Osteoblast (primary cell): ENCODE measurements at regions not wholly inside any gene's neighbourhood (a gene's known extent, or its start where the extent isn't known, plus 50 kb on each side); places are given as distances from the start of the nearest gene placed in this dataset.

Experiments
- DNase-seq: peaks from one replicate; pipeline ENCODE4 v3.0.0; 2011; ENCODE audit warnings: low spot score, mixed read lengths; ENCODE audit not compliant: insufficient read length; ENCODE audit errors: missing footprints
- H2AFZ ChIP-seq: 2 replicates; pipeline ENCODE4 v1.6.0; 2011; ENCODE audit warnings: mild to moderate bottlenecking, low read length
- H3K27ac ChIP-seq: 2 replicates; pipeline ENCODE4 v1.5.1; 2011; ENCODE audit warnings: mild to moderate bottlenecking, low read depth, low read length, moderate library complexity
- H3K27me3 ChIP-seq: 2 replicates; pipeline ENCODE4 v1.6.0; 2012; ENCODE audit warnings: mild to moderate bottlenecking, control low read depth, inconsistent platforms, low read length, moderate library complexity; ENCODE audit not compliant: insufficient read depth
- H3K36me3 ChIP-seq: 2 replicates; pipeline ENCODE4 v1.5.1; 2011; ENCODE audit warnings: mild to moderate bottlenecking, low read length, control low read depth, moderate library complexity; ENCODE audit not compliant: insufficient read depth
- H3K4me1 ChIP-seq: 2 replicates; pipeline ENCODE4 v1.5.1; 2011; ENCODE audit warnings: mild to moderate bottlenecking, low read length, control low read depth, moderate library complexity; ENCODE audit not compliant: insufficient read depth
- H3K4me2 ChIP-seq: 2 replicates; pipeline ENCODE4 v1.6.0; 2011; ENCODE audit warnings: mild to moderate bottlenecking, low read length; ENCODE audit not compliant: insufficient read depth
- H3K4me3 ChIP-seq: fragments of 200-600 bp; sonication (generic); 3 replicates; pipeline ENCODE4 v1.5.1; 2012; ENCODE audit warnings: mild to moderate bottlenecking, low read length, inconsistent platforms; ENCODE audit not compliant: insufficient read depth
- H3K79me2 ChIP-seq: 2 replicates; pipeline ENCODE4 v1.6.0; 2012; ENCODE audit warnings: mild to moderate bottlenecking, low read length, control low read depth, inconsistent platforms; ENCODE audit not compliant: insufficient read depth
- H3K9me3 ChIP-seq: 2 replicates; pipeline ENCODE4 v1.5.1; 2011; ENCODE audit warnings: low read depth, low read length, control low read depth
- H4K20me1 ChIP-seq: 2 replicates; pipeline ENCODE4 v1.6.0; 2012; ENCODE audit warnings: mild to moderate bottlenecking, low read length, control low read depth; ENCODE audit not compliant: insufficient read depth
- TF ChIP-seq, protein P1 (sequence below): IDR thresholded peaks from 2 replicates; pipeline ENCODE4 v1.5.1; 2011; ENCODE audit warnings: mild to moderate bottlenecking, low read depth, low read length, moderate library complexity; ENCODE audit errors: extremely low read depth

DNA sequence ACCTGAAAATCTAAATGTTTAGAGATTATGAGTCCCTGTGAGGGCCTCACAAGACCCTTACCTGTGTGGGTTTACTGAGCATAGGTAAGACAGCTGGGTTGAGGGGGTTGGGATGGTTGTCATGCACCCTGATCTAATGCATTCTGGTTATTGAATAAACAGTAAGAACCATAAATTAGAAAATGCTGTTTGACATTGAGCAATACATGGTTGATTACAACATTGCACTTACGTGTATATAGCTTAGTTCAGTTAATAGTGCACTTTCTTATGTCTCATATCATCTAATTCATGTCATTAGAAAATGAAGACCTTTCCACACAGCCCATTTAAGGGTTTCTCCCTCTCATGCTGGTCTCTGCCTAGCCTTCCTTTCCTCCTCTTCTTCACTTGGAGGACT is 253.5 kb upstream of the ATP5MC3 start:
- Histone ChIP-seq H3K9me3 (no peaks in the 10 kb centered on the region), H3K27me3 (no peaks in the 10 kb centered on the region), H4K20me1 (no peaks in the 10 kb centered on the region), H3K27ac (no peak overlapping the region), H3K4me3 (no peak overlapping the region), H2AFZ (no peak overlapping the region), H3K4me2 (no peak overlapping the region), H3K36me3 (no peaks in the 10 kb centered on the region), H3K4me1 (no peaks in the 10 kb centered on the region), H3K79me2 (no peaks in the 10 kb centered on the region)
- TF ChIP-seq, protein P1, sequence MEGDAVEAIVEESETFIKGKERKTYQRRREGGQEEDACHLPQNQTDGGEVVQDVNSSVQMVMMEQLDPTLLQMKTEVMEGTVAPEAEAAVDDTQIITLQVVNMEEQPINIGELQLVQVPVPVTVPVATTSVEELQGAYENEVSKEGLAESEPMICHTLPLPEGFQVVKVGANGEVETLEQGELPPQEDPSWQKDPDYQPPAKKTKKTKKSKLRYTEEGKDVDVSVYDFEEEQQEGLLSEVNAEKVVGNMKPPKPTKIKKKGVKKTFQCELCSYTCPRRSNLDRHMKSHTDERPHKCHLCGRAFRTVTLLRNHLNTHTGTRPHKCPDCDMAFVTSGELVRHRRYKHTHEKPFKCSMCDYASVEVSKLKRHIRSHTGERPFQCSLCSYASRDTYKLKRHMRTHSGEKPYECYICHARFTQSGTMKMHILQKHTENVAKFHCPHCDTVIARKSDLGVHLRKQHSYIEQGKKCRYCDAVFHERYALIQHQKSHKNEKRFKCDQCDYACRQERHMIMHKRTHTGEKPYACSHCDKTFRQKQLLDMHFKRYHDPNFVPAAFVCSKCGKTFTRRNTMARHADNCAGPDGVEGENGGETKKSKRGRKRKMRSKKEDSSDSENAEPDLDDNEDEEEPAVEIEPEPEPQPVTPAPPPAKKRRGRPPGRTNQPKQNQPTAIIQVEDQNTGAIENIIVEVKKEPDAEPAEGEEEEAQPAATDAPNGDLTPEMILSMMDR, result no peak
- DNase-seq, result no peak

DNA sequence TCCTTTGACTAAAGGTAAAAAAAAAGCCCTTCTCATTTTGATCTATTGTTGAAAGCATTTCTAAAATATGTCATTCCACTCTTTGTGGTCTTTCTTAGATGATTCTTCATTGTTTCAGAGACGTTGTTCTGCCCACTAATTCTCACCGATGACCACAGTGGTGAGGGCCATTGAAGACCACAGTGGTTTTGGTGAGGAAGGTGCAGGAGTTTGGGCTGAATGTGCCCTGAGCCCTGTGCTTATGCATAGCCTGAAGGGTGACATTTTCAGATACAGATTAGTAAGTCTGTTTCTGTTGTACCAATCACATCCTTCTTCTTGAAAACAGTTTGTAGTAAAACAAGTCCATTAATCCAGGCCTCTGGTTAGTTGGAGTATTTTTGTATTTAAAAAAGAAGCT is 251.3 kb upstream of the ATP5MC3 start:
- no peak for DNase-seq
- Histone ChIP-seq H2AFZ (no peak overlapping the region), H3K27me3 (no peaks in the 10 kb centered on the region), H3K79me2 (no peaks in the 10 kb centered on the region), H4K20me1 (no peaks in the 10 kb centered on the region), H3K4me2 (no peak overlapping the region), H3K4me1 (no peaks in the 10 kb centered on the region), H3K9me3 (no peaks in the 10 kb centered on the region), H3K27ac (no peak overlapping the region), H3K4me3 (no peak overlapping the region), H3K36me3 (no peaks in the 10 kb centered on the region)
- TF ChIP-seq, protein P1, result no peak

DNA sequence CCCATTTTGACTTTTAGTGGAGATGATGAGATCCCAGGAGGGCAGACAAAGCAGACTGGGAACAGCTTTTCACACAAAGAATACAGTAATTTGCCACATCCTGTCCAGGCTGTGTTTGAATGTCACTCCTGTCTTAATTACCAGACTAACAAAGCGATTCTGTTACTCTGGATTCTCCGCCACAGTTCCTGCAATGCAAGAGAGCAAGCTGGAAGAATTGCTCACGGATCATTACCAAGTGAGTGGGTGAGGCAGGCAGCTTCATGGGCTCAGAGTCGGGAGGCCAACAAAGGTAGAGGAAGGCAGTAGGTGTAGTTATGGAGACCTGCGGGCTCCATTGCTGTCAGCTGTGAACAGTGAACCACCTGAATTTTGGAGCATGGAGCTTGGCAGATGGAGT is 250.5 kb upstream of the ATP5MC3 start:
- Histone ChIP-seq H2AFZ (no peak overlapping the region), H3K36me3 (no peaks in the 10 kb centered on the region), H3K79me2 (no peaks in the 10 kb centered on the region), H3K27ac (no peak overlapping the region), H3K4me3 (no peak overlapping the region), H4K20me1 (no peaks in the 10 kb centered on the region), H3K9me3 (no peaks in the 10 kb centered on the region), H3K27me3 (no peaks in the 10 kb centered on the region), H3K4me2 (no peak overlapping the region), H3K4me1 (no peaks in the 10 kb centered on the region)
- TF ChIP-seq, protein P1, result no peak
- DNase-seq, result no peak

DNA sequence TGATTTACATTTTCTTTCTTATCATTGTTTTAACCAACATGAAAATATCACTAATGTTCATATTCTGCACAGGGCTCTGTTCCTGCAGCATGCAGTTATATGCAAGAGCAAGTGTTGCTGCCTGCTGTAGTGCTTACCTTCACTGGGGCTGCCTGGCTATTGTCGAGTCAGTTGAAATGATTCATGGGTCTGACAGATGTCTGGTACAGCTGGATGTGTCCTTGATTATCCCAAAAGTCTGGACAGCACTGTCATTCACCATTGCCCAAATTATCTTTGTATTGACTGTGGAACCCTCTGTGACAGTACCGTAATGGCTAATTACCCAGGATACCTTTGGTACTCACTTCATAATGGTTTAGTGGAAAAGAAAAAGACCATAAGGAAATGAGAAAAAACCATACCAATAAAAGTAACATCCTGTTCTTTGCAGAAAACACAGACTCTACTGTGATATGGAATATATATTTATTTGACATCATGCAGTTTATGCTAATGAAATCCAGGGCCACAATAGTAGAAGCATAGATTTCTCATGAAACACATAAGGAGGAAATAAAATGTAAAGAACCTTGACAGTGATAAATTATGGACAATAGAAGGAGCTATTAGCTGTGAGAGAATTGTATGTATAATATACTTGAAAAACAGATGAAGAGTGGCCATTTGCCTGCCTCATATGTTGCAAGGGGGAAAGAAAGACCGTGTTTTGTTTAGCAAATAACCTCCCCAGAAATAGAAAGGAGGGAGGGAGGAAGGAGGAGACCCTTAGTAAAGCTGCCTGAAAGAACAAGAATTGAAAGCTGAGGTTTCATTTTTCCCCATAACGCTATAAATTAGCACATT is 249.8 kb upstream of the ATP5MC3 start:
- TF ChIP-seq, protein P1, result no peak
- H3K4me1 ChIP-seq, result no peaks in the 10 kb centered on the region
- no peaks in the 10 kb centered on the region for H4K20me1 ChIP-seq
- H3K4me2 ChIP-seq, result no peak overlapping the region
- no peak overlapping the region for H2AFZ ChIP-seq
- H3K9me3 ChIP-seq, result no peaks in the 10 kb centered on the region
- no peak for DNase-seq
- no peak overlapping the region for H3K4me3 ChIP-seq
- H3K79me2 ChIP-seq, result no peaks in the 10 kb centered on the region
- no peaks in the 10 kb centered on the region for H3K36me3 ChIP-seq
- no peaks in the 10 kb centered on the region for H3K27me3 ChIP-seq
- H3K27ac ChIP-seq, result no peak overlapping the region
